ENCODE measurements at regions not wholly inside any gene's neighbourhood (a gene's known extent, or its start where the extent isn't known, plus 50 kb on each side); places are given as distances from the start of the nearest gene placed in this dataset.

DNA sequence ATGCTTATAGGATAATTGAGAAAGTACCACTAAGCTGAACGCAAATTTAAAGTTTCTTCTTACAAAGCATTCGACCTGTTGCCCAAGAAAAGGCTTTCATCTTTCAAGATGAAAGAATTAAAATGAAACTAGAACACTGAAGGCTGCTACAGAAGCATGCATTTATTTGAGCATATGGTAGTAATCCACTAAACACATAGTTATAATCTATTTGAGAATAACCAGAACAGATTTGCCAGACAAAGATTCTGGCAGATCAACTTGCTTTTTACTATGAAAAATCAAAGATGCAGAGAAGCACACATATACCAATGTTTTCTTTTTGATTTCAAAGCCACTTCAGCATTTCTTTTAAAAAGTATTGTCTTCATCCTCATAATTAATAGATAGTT is 412.2 kb downstream of the UTRN start:
- FAIRE-seq, result no peak

DNA sequence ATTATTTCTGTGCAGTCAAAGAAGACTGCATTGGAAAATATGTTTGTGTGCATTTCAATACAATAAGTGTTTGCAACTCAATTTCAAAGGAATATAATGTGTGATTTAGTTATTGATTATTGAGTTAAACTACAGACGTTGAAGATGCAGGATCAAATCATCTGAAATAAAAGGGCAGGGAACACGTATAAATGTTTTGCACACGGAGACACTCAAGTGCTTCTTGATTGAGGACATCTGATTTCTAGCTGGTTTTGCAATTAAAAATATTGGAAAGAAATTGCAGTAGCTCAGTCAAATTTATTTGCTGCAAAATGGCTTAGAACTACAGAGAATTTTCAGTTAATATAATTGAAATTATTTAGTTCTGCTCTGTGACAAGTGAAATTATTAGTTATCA is 412.7 kb downstream of the UTRN start:
- FAIRE-seq, result no peak

DNA sequence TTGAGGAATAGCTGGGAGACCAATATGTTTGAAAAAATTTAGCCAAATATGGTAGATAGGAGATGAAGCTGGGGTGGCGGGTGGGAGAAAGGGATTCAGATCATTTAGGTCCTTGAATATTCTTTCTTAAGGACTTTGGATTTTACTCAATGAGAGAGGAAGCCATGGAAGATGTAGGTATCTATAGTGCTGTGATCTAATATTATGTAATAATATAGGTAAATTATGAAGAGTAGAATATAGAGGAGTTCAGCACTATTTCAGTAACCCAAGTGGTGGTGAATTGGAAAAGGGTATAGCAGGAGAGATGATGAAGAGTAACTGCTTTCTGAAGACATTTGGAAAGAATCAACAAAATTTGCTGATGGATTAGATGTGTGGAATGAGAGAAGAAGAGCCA is 417.6 kb downstream of the UTRN start:
- FAIRE-seq, result no peak

DNA sequence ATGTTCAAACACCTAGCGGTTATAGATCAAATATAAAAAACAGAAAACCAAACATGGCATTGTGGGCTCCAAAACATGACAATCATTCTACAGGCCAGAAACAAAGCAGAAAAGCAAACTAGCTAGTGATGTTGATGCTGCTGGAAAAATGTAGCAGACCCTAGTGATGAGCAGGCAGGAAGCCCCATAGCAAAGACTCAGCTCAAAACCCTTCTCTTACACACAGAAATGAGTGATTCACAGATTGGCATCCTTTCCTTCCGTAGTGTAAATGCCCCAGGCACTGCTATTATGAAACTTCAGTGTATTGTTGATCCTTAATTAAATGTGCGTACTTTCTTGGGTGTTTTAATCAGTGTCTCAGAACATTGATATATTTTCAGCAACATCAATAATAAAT is 425.1 kb downstream of the UTRN start:
- FAIRE-seq, result no peak

DNA sequence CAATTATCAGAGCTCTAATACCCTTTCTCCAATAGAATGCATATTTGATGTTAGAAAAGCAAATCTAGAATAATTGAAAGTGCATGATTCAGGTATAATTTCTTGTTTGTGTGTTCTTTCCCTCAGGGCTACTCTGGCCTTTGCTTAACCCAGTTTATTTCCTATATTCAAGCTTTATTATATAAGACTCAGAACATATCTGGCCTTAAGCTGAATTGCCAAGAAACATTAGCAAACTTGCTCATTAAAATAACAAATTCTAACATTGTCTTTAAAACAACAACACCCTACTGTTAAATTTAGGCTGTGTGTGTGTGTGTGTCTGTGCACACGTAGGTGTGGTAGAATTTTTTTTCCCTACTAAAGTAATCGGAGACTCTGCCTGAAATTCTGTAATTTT is 426.5 kb downstream of the UTRN start:
- FAIRE-seq, result no peak

DNA sequence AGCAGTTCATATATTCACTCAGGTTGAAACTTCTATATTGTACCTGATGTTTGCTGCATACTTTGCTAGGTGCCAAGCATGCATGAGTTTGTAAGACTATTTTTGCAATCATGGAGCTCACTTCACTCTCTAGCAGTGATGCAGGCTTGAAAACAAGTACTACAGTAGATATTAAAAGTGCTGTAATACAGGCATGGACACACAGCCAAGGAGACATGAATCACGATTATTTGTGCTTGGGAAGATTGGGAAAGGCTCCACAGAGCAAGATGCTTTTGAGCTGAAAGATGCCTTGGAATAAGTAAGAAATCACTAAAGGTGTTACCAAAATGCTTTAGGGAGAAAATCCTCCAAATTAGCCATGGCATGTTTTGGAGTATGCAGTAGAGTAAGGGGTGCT is 427.4 kb downstream of the UTRN start:
- FAIRE-seq, result no peak

DNA sequence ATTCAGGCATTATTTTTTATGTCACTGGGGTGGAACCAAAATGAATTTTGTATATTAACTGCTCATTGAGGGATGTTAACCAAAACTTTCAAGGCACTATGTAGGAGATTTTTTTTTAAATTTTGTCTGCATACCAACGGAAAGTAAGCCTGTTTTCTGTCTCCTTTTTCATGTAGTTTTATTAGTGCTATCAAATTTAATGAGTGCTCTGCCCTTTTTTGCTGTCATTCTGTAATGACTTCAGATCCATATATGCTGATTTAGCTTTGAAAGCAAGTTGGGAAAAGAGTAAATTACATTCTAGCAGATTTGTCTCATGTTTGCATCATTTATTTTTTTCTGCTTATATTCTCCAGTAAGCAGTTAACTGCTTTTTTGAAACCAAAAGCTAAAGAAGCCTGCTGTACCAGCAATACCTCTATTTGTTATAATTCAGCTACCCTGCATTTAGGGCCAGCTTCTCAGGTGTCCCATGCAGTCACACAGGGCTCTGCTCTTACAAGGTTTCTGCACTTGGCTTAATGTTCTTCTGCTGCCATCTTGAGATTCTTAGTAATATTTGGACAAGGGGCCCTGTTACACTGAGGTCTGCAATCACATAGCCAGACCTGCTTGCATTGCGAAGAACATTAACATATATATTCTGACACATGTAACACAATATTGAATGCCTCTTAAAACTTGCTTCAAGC is 429.0 kb downstream of the UTRN start:
- no peak for FAIRE-seq

GRCh38 chr6:144715344-144715743 is 430.2 kb downstream of the UTRN start:
- FAIRE-seq, result no peak

- no peak for FAIRE-seq
Measured at GRCh38 chr6:144718431-144718830, 433.3 kb downstream of the UTRN start.

GRCh38 chr6:144721232-144721631 is 436.1 kb downstream of the UTRN start:
- no peak for FAIRE-seq

- no peak for FAIRE-seq
Measured at GRCh38 chr6:144722154-144722737, 437.1 kb downstream of the UTRN start.

GRCh38 chr6:144722925-144723324 is 437.8 kb downstream of the UTRN start:
- FAIRE-seq, result no peak

- FAIRE-seq, result no peak
Measured at GRCh38 chr6:144723431-144723830, 438.3 kb downstream of the UTRN start.

- no peak for FAIRE-seq
Measured at GRCh38 chr6:144724818-144725217, 439.7 kb downstream of the UTRN start.

DNA sequence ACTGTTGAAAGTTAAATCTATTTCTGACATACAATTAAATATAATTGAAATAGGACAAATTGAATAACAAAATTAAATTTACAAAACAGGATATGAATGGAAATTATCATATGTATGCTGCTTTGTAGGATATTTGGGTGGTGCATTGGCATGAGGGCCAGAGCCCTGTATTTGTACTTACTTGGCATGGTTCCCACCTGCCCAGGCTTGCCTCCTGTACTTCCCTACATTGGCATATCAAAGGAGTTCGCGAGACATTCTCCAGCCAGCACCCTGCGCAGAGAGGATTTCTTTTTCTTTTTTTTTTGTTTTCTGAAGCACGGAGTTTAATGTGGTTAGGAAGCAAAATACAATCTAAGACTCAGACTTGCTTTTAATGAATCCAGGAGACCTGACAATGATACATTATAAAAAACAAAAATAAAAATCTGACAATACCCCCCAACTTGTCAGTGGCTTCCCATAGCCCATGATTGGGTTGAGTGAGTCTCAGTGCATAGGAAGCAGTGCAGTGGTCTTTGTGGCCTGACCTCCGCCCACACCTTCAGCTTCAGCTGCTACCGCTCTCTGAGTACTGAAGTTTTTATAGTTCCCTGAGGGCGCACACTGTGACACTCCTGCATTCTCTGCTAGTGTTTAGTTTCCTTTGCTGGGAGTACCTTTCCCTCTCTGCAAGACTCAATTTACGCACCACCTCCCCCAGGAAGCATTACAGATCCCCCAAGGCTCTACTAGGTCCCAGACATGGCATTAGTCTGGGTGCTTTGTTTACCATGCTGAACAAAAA is 440.8 kb downstream of the UTRN start:
- no peak for FAIRE-seq

GRCh38 chr6:144728804-144729203 is 443.7 kb downstream of the UTRN start:
- no peak for FAIRE-seq

DNA sequence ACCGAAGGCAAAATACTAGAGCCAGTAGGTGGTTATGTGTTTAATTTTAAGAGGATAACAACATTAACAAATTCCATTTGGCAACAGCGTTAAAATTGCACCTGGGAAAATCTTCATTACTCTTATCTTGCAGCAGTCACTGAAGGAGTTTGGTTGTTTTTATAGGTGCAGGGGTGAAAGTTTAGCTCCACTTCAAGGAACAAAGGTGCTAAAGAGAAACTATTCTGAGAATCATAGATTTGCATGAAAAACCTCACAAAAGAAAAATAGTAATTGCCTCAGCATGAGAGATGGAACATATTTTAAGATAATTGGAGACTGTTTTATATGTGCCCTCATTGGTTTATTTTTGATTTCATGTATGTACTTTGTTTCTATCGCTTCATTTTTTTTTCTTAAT is 444.4 kb downstream of the UTRN start:
- FAIRE-seq, result no peak

DNA sequence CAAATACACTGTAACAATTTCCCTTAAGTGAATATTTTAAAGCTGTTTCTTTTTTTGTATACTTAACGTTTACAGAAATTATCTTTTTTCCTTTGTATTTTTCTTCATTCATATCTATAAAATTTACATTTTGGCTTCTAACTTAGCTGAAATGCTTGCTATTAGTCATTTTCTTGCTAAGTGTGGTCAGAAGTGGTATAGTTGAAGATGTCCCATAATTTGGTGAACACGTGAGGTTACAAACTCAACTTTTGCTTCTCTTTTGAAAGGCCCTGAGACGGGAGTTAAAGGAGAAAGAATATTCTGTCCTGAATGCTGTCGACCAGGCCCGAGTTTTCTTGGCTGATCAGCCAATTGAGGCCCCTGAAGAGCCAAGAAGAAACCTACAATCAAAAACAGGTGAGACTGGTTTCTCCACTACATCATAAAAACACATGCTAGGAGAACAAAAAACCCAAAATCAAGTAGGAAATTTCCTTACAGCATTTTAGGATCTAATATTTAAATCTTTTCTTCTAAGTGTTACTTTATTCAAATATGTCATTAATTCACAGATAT is 445.0 kb downstream of the UTRN start:
- FAIRE-seq, result no peak

DNA sequence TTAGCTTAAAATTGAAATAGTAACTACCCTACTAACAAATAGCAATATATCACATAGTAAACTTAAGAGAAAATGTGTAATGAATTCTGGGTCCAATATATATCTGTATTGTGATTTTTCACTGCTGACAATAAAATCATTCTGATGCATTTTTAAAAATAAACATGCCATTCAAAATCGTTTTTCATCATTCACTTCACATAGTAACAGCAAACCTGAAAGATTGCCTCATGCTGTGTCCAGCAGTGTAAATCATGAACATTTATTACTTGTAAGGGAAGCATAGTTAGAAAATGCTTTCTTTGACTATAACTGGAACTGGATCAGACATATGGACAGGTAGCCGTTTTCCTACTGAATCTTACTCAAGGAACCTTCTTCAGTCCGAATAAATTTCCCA is 446.1 kb downstream of the UTRN start:
- FAIRE-seq, result no peak

GRCh38 chr6:144736763-144737162 is 451.6 kb downstream of the UTRN start:
- no peak for FAIRE-seq

DNA sequence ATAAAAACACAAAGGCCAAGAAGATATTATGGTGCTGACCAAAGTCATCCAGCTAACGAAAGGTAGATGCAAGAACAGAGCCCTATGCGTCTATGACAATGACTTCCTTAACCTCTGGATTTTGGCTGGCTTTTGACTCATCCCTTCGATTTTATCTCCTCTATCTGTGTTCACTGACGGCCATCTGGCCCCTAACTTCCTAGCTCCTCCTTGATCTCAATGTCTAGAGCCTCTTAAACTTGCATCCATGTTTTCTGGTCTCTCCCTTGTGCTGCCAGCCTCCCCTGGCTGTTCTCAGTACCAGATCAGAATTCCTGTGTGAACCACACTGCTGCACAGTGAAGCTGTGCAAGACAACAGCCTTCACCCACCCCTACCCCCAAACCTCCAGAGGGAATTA is 452.9 kb downstream of the UTRN start:
- no peak for FAIRE-seq

- FAIRE-seq, result no peak
Measured at GRCh38 chr6:144739873-144740272, 454.7 kb downstream of the UTRN start.

GRCh38 chr6:144741659-144742058 is 456.5 kb downstream of the UTRN start:
- FAIRE-seq, result no peak

DNA sequence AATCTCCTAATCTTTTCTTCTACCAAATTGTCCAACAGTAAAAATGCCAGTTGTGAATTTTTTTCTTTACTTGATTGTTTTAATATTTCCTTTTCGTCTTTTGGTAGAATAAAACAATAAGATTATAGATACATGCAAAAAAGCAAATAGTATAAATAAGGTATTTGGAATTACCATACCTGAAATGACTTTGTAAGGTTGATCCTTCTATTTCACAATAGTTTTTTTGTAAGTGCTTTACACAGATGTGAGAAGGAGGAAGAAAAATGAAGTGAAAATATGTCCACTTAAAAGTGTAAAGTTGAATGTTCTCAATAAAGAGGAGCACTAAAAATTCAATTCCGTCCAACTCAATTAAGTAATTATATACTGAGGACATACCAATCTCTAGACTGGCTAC is 457.6 kb downstream of the UTRN start:
- FAIRE-seq, result no peak
